SK-N-SH treated with all-trans-retinoic acid at 6 μM for 48 hours (cell line): ENCODE measurements at regions not wholly inside any gene's neighbourhood (a gene's known extent, or its start where the extent isn't known, plus 50 kb on each side); places are given as distances from the start of the nearest gene placed in this dataset.

Experiments
- ATAC-seq: fragments of 200-7000 bp; cut with Tn5 transposase; 3 replicates; pipeline ENCODE4 v1.9.1; 2020; ENCODE audit warnings: mild to moderate bottlenecking, moderate library complexity
- ARNTL ChIP-seq: fragments of 450-650 bp; formaldehyde crosslinking; IDR thresholded peaks from 2 replicates; pipeline ENCODE4 v1.5.0; 2020; ENCODE audit warnings: low read depth, mild to moderate bottlenecking, moderate library complexity, borderline replicate concordance
- BACH2 ChIP-seq: fragments of 250-450 bp; sonication (Bioruptor Pico); IDR thresholded peaks from 2 replicates; pipeline ENCODE4 v1.9.0; 2021; ENCODE audit warnings: mild to moderate bottlenecking, borderline replicate concordance
- CSDC2 ChIP-seq: fragments of 250-450 bp; sonication (Bioruptor Pico); IDR thresholded peaks from 2 replicates; pipeline ENCODE4 v1.5.0; 2020; ENCODE audit warnings: mild to moderate bottlenecking, moderate library complexity
- ESRRG ChIP-seq: fragments of 250-450 bp; sonication (Bioruptor Pico); IDR thresholded peaks from 2 replicates; pipeline ENCODE4 v1.6.1; 2021; ENCODE audit warnings: mild to moderate bottlenecking
- GLIS3 ChIP-seq: fragments of 250-450 bp; sonication (Bioruptor Pico); IDR thresholded peaks from 2 replicates; pipeline ENCODE4 v1.5.0; 2020; ENCODE audit warnings: mild to moderate bottlenecking, moderate library complexity
- OSR1 ChIP-seq: fragments of 250-450 bp; sonication (Bioruptor Pico); IDR thresholded peaks from 2 replicates; pipeline ENCODE4 v1.8.0; 2022; ENCODE audit warnings: moderate library complexity, mild to moderate bottlenecking, inconsistent platforms
- PPARA ChIP-seq: fragments of 250-450 bp; sonication (Bioruptor Pico); IDR thresholded peaks from 2 replicates; pipeline ENCODE4 v1.5.0; 2020; ENCODE audit warnings: mild to moderate bottlenecking, borderline replicate concordance
- RARB ChIP-seq: fragments of 250-450 bp; sonication (Bioruptor Pico); IDR thresholded peaks from 2 replicates; pipeline ENCODE4 v1.8.0; 2021; ENCODE audit warnings: mild to moderate bottlenecking, moderate library complexity
- TCF4 ChIP-seq: fragments of 250-450 bp; sonication (Bioruptor Pico); IDR thresholded peaks from 2 replicates; pipeline ENCODE4 v1.8.0; 2021; ENCODE audit warnings: mild to moderate bottlenecking, moderate library complexity, borderline replicate concordance
- TOX ChIP-seq: fragments of 250-450 bp; sonication (Bioruptor Pico); IDR thresholded peaks from 2 replicates; pipeline ENCODE4 v1.8.0; 2021; ENCODE audit warnings: mild to moderate bottlenecking, moderate library complexity, borderline replicate concordance
- ZC3H10 ChIP-seq: fragments of 250-450 bp; sonication (Bioruptor Pico); IDR thresholded peaks from 2 replicates; pipeline ENCODE4 v1.5.1; 2021; ENCODE audit warnings: mild to moderate bottlenecking, moderate library complexity
- ZNF565 ChIP-seq: fragments of 450-650 bp; formaldehyde crosslinking; conservative IDR thresholded peaks from 2 replicates; pipeline ENCODE4 v1.5.0; 2020; ENCODE audit warnings: low read depth, mild to moderate bottlenecking, moderate library complexity
- TF ChIP-seq, protein P1 (sequence below): fragments of 250-450 bp; sonication (Bioruptor Pico); IDR thresholded peaks from 2 replicates; pipeline ENCODE4 v1.5.1; 2021; ENCODE audit warnings: mild to moderate bottlenecking, moderate library complexity
- TF ChIP-seq, protein P2 (sequence below): fragments of 250-450 bp; sonication (Bioruptor Pico); IDR thresholded peaks from 2 replicates; pipeline ENCODE4 v1.5.0; 2020; ENCODE audit warnings: mild to moderate bottlenecking, moderate library complexity
- TF ChIP-seq, protein P3 (sequence below): fragments of 250-450 bp; sonication (Bioruptor Pico); IDR thresholded peaks from 2 replicates; pipeline ENCODE4 v1.5.1; 2020; ENCODE audit warnings: low read depth, mild to moderate bottlenecking, moderate library complexity
- TF ChIP-seq, protein P4 (sequence below): fragments of 250-450 bp; sonication (Bioruptor Pico); IDR thresholded peaks from 2 replicates; pipeline ENCODE4 v1.8.0; 2021; ENCODE audit warnings: low read depth, mild to moderate bottlenecking, moderate library complexity, borderline replicate concordance

DNA sequence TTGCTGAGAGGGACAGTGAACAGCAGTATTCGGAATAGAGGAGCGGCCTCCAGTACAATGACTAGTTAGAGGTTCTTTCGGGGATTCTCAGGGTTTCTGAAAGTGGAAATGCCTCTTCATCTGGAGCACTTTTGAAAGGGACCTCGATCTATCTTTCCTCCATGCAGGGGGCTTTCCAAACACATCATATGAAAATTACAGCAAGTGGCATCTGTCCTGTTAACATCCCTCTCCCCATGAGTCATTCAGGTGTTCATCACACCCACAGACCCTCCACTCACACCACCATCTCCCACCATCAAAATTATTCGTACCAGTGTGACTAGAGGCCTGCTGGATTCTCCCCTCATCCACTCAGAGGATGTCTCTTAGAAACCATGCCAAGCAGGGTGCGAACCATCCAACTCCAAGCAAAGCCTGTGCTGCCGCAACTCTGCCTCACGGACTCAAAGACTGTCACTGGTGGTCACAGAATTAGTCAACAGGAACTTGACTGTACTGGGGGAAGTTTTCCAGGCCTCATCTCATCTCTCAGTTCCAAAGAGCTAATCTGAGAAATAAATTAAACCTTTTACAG, 211.1 kb downstream of the MRPL39 start:
- no peak for ATAC-seq
- TF ChIP-seq ESRRG (CRISPR knock-in tag) (no peak), CSDC2 (CRISPR knock-in tag) (no peak)
- TF ChIP-seq, protein P1, sequence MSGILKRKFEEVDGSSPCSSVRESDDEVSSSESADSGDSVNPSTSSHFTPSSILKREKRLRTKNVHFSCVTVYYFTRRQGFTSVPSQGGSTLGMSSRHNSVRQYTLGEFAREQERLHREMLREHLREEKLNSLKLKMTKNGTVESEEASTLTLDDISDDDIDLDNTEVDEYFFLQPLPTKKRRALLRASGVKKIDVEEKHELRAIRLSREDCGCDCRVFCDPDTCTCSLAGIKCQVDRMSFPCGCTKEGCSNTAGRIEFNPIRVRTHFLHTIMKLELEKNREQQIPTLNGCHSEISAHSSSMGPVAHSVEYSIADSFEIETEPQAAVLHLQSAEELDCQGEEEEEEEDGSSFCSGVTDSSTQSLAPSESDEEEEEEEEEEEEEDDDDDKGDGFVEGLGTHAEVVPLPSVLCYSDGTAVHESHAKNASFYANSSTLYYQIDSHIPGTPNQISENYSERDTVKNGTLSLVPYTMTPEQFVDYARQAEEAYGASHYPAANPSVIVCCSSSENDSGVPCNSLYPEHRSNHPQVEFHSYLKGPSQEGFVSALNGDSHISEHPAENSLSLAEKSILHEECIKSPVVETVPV (CRISPR knock-in tag), result no peak
- TF ChIP-seq, protein P2, sequence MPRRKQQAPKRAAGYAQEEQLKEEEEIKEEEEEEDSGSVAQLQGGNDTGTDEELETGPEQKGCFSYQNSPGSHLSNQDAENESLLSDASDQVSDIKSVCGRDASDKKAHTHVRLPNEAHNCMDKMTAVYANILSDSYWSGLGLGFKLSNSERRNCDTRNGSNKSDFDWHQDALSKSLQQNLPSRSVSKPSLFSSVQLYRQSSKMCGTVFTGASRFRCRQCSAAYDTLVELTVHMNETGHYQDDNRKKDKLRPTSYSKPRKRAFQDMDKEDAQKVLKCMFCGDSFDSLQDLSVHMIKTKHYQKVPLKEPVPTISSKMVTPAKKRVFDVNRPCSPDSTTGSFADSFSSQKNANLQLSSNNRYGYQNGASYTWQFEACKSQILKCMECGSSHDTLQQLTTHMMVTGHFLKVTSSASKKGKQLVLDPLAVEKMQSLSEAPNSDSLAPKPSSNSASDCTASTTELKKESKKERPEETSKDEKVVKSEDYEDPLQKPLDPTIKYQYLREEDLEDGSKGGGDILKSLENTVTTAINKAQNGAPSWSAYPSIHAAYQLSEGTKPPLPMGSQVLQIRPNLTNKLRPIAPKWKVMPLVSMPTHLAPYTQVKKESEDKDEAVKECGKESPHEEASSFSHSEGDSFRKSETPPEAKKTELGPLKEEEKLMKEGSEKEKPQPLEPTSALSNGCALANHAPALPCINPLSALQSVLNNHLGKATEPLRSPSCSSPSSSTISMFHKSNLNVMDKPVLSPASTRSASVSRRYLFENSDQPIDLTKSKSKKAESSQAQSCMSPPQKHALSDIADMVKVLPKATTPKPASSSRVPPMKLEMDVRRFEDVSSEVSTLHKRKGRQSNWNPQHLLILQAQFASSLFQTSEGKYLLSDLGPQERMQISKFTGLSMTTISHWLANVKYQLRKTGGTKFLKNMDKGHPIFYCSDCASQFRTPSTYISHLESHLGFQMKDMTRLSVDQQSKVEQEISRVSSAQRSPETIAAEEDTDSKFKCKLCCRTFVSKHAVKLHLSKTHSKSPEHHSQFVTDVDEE (CRISPR knock-in tag), result no peak

DNA sequence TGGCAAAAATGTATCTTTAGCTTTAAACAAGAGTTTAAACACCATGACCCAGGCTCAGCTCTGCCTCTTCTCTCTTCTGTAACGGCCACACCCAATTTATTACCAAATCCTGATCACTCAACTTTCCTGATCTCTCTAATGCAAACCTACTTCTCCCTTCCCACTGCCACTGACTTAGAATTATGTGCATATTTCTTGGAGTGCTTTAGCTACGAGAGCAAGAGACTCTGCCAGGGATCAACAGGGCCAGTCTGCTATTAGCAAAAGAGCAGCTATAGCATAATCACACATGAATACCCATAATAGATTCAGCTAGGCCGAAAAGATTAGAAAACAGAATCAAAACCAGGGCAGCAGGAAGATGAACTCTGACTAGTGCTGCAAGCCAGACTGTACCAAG, 215.5 kb downstream of the MRPL39 start:
- no peak for TF ChIP-seq PPARA
- TF ChIP-seq, all 23 proteins: peak for 0
- ATAC-seq, result no peak

DNA sequence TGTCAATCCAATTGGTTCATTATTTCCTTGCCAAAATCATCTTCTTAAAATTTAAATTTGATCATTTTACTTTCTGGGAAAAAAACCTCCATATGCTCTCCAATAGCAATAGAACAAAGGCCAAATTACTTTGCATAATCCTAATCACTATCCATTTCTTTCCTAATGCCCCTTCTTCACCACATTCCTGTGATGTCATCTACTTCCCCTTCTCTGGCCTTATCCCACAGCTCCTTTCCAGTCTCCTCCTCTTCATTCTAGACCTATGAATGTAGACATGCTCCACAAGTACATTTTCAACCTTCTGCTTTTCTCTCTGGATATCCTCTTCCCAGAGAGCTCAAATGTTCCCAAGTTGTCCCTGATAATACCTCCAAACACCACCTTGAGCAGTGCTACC, 216.6 kb downstream of the MRPL39 start:
- TF ChIP-seq TOX (CRISPR knock-in tag) (no peak), ZC3H10 (CRISPR knock-in tag) (no peak), RARB (no peak), ZNF565 (CRISPR knock-in tag) (no peak), OSR1 (CRISPR knock-in tag) (no peak), TCF4 (CRISPR knock-in tag) (no peak), BACH2 (CRISPR knock-in tag) (no peak), ESRRG (CRISPR knock-in tag) (no peak), GLIS3 (CRISPR knock-in tag) (no peak), ARNTL (CRISPR knock-in tag) (no peak)
- TF ChIP-seq, protein P3, sequence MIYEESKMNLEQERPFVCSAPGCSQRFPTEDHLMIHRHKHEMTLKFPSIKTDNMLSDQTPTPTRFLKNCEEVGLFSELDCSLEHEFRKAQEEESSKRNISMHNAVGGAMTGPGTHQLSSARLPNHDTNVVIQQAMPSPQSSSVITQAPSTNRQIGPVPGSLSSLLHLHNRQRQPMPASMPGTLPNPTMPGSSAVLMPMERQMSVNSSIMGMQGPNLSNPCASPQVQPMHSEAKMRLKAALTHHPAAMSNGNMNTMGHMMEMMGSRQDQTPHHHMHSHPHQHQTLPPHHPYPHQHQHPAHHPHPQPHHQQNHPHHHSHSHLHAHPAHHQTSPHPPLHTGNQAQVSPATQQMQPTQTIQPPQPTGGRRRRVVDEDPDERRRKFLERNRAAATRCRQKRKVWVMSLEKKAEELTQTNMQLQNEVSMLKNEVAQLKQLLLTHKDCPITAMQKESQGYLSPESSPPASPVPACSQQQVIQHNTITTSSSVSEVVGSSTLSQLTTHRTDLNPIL (CRISPR knock-in tag), result no peak
- TF ChIP-seq, protein P1 (CRISPR knock-in tag), result no peak
- TF ChIP-seq, protein P4, sequence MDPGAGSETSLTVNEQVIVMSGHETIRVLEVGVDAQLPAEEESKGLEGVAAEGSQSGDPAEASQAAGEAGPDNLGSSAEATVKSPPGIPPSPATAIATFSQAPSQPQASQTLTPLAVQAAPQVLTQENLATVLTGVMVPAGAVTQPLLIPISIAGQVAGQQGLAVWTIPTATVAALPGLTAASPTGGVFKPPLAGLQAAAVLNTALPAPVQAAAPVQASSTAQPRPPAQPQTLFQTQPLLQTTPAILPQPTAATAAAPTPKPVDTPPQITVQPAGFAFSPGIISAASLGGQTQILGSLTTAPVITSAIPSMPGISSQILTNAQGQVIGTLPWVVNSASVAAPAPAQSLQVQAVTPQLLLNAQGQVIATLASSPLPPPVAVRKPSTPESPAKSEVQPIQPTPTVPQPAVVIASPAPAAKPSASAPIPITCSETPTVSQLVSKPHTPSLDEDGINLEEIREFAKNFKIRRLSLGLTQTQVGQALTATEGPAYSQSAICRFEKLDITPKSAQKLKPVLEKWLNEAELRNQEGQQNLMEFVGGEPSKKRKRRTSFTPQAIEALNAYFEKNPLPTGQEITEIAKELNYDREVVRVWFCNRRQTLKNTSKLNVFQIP, result no peak
- TF ChIP-seq, protein P2 (CRISPR knock-in tag), result no peak
- no peak for ATAC-seq
